ENCODE measurements at regions not wholly inside any gene's neighbourhood (a gene's known extent, or its start where the extent isn't known, plus 50 kb on each side); places are given as distances from the start of the nearest gene placed in this dataset.

DNA sequence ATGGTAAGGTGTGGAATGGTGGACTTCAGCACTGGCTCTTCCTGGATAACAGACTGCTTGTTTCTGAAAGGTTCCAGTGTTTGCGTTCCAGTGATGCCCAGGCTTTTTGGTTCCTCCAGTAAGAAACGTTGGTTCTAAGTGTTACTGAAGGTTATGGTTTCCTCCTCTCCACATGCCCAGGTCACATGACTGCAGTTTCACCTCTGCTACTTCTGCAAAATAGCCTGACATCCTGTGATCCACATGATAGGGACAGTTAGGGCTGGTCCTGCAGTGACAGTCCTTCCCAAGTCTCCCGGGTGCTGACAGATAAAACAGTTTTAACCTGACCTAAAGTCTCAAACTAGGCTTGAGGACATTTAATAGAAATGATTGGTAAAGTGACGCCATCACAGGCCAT lies 132.2 kb upstream of the CST7 start:
- H3K36me3 ChIP-seq, result no peaks in the 10 kb centered on the region
- no peak for DNase-seq

DNA sequence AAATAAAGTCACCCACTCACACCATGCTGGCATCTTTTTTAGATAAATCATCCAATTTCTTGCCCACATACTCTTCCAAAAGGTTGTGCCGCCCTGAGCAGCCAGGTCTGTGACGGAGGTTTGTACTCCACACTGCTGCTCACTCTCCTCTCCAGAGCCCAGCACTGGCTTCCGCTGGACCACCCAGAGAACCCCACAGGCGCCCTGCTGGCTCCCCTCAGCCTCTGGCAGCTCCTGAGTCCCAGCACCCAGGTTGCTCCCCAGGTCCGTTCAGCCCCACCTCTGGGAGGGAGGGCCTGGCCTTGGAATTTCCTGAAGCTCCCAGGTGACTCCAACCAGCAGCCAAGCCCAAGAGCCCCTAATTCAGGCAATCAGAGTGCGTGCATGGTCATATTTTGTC lies 131.7 kb upstream of the CST7 start:
- 79 to 94% (median 92%) methylated on average over 6 of the region's 6 CpGs for WGBS, 5 donors
- no peaks in the 10 kb centered on the region for H3K9me3 ChIP-seq
- DNase-seq, result peak; percentile 52
- intact Hi-C loops (cut with DNase I; ENCODE audit: low total_unique reads), result no loop called here
- no peak overlapping the region for H3K4me3 ChIP-seq
- H3K36me3 ChIP-seq, result no peaks in the 10 kb centered on the region
- peaks cover 0 to 26% (median 0%) of the 10 kb centered on the region in 6 donors for H3K4me1 ChIP-seq
- H3K27ac ChIP-seq, result peak overlapping the region in 1 of 8 donors; percentile 1
- H3K27me3 ChIP-seq (replicated peaks in 1 of 7), result no peaks in the 10 kb centered on the region
- TF ChIP-seq POLR2A (IDR thresholded peaks at IDR 0.05), result no peak
- TF ChIP-seq, protein P1, sequence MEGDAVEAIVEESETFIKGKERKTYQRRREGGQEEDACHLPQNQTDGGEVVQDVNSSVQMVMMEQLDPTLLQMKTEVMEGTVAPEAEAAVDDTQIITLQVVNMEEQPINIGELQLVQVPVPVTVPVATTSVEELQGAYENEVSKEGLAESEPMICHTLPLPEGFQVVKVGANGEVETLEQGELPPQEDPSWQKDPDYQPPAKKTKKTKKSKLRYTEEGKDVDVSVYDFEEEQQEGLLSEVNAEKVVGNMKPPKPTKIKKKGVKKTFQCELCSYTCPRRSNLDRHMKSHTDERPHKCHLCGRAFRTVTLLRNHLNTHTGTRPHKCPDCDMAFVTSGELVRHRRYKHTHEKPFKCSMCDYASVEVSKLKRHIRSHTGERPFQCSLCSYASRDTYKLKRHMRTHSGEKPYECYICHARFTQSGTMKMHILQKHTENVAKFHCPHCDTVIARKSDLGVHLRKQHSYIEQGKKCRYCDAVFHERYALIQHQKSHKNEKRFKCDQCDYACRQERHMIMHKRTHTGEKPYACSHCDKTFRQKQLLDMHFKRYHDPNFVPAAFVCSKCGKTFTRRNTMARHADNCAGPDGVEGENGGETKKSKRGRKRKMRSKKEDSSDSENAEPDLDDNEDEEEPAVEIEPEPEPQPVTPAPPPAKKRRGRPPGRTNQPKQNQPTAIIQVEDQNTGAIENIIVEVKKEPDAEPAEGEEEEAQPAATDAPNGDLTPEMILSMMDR (IDR thresholded peaks at IDR 0.05 in 8 of 11, conservative IDR thresholded peaks at IDR 0.05 in 3 of 11), result no peak
- TF ChIP-seq POLR2AphosphoS5 (IDR thresholded peaks at IDR 0.05), result no peak

More for the DNA sequence above, 132.2 kb upstream of the CST7 start:
- 35 to 46% (median 36%) methylated on average over 4 of the region's 4 CpGs for WGBS, 5 donors
- Histone ChIP-seq H3K4me3 (no peak overlapping the region), H3K9me3 (no peaks in the 10 kb centered on the region), H3K27ac (peak overlapping the region in 3 of 8 donors; percentile 1 to 11 (median 8)), H3K27me3 (replicated peaks in 1 of 7) (no peaks in the 10 kb centered on the region), H3K4me1 (peaks cover 0 to 26% (median 0%) of the 10 kb centered on the region in 6 donors)
- intact Hi-C loops (cut with DNase I; ENCODE audit: low total_unique reads), result no loop called here
- no peak for TF ChIP-seq POLR2A (IDR thresholded peaks at IDR 0.05)
- TF ChIP-seq, protein P1 (IDR thresholded peaks at IDR 0.05 in 8 of 11, conservative IDR thresholded peaks at IDR 0.05 in 3 of 11), result no peak
- TF ChIP-seq POLR2AphosphoS5 (IDR thresholded peaks at IDR 0.05), result no peak

DNA sequence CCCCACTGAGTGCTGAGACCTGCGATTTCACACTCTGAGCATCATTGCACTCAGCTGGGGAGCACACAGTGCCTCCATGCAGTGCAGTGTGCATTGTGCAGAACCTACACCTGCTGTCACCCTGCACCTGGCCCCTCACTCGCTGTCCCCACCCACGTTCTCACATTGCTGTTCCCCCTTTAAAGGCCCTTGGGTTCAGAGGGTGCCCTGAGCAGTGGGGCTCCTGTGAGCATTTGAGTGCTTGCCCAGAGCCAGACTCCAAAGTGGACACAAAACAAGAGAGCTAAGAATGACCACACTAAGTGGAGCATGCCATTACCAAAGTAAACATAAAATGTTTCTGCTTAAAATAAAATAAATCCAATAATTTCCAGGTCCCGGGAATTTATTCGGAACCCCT lies 131.0 kb upstream of the CST7 start:
- H3K9me3 ChIP-seq, result no peaks in the 10 kb centered on the region
- H3K4me3 ChIP-seq, result no peak overlapping the region
- DNase-seq, result no peak
- no peaks in the 10 kb centered on the region for H3K36me3 ChIP-seq
- intact Hi-C loops (cut with DNase I; ENCODE audit: low total_unique reads), result no loop called here
- WGBS, 5 donors, result 72 to 89% (median 87%) methylated on average over 5 of the region's 5 CpGs
- no peak for TF ChIP-seq POLR2A (IDR thresholded peaks at IDR 0.05)
- TF ChIP-seq, protein P1 (IDR thresholded peaks at IDR 0.05 in 8 of 11, conservative IDR thresholded peaks at IDR 0.05 in 3 of 11), result no peak
- no peak for TF ChIP-seq POLR2AphosphoS5 (IDR thresholded peaks at IDR 0.05)
- no peak overlapping the region for H3K27ac ChIP-seq
- H3K27me3 ChIP-seq (replicated peaks in 1 of 7), result no peaks in the 10 kb centered on the region
- peaks cover 0 to 26% (median 0%) of the 10 kb centered on the region in 6 donors for H3K4me1 ChIP-seq

DNA sequence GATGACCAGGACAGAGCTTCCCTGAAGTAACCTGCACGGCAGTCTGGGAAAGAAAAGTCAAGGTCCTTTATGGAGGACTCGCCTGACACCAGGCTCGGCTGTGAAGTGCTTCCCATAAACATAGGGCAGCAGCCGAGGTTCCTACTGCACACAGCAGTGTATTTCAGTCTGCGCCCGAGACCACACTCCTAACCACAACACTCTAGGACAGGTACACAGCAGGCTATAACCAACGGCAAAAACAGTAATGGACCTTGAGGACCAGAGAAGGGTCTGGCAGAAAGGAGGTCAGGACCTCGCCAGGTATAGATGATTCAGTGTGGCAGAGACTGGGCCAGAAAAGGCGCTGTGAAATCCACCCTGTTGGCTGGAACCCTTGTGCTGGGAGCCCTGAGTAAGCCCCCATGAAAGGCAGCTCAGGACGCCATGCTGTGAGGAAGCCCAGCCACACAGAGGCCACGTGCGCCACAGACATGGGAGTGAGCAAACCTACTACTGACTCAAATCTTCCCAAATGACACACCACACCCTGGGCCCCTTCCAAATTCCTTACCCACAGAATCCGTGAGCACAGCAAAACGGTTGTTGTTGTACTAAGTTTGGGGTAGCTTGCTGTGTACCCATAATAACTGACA lies 129.6 kb upstream of the CST7 start:
- Histone ChIP-seq H3K27me3 (replicated peaks in 1 of 7) (no peaks in the 10 kb centered on the region), H3K36me3 (no peaks in the 10 kb centered on the region), H3K4me1 (peaks cover 0 to 26% (median 0%) of the 10 kb centered on the region in 6 donors), H3K9me3 (no peaks in the 10 kb centered on the region), H3K27ac (no peak overlapping the region), H3K4me3 (no peak overlapping the region)
- TF ChIP-seq POLR2A (IDR thresholded peaks at IDR 0.05) (no peak), POLR2AphosphoS5 (IDR thresholded peaks at IDR 0.05) (no peak)
- TF ChIP-seq, protein P1 (IDR thresholded peaks at IDR 0.05 in 8 of 11, conservative IDR thresholded peaks at IDR 0.05 in 3 of 11), result no peak
- DNase-seq, result peak; percentile 41
- intact Hi-C loops (cut with DNase I; ENCODE audit: low total_unique reads), result no loop called here
- 80 to 89% (median 82%) methylated on average over 11 to 14 of the region's 14 CpGs for WGBS, 5 donors
